BLaER1 (cell line): ENCODE measurements at regions not wholly inside any gene's neighbourhood (a gene's known extent, or its start where the extent isn't known, plus 50 kb on each side); places are given as distances from the start of the nearest gene placed in this dataset.

Experiments
- H3K27ac ChIP-seq: shearing (Covaris generic); formaldehyde crosslinking; 2 replicates; pipeline ENCODE4 v1.8.1; 2022
- H3K27me3 ChIP-seq: shearing (Covaris generic); formaldehyde crosslinking; 2 replicates; pipeline ENCODE4 v1.8.1; 2022
- H3K36me3 ChIP-seq: shearing (Covaris generic); formaldehyde crosslinking; 2 replicates; pipeline ENCODE4 v1.8.1; 2022
- H3K4me1 ChIP-seq: shearing (Covaris generic); formaldehyde crosslinking; 2 replicates; pipeline ENCODE4 v1.8.1; 2022
- H3K4me2 ChIP-seq: shearing (Covaris generic); formaldehyde crosslinking; 2 replicates; pipeline ENCODE4 v1.8.1; 2022
- H3K4me3 ChIP-seq: shearing (Covaris generic); formaldehyde crosslinking; 2 replicates; pipeline ENCODE4 v1.8.1; 2022
- H3K9ac ChIP-seq: shearing (Covaris generic); formaldehyde crosslinking; 2 replicates; pipeline ENCODE4 v1.8.1; 2022
- H3K9me3 ChIP-seq: shearing (Covaris generic); formaldehyde crosslinking; 2 replicates; pipeline ENCODE4 v1.8.1; 2022
- H4K20me1 ChIP-seq: shearing (Covaris generic); formaldehyde crosslinking; 2 replicates; pipeline ENCODE4 v1.8.1; 2022
- Cebpa-rat ChIP-seq: shearing (Covaris generic); IDR thresholded peaks from 2 replicates; pipeline ENCODE4 v1.8.1; 2022

GRCh38 chr4:3825530-3825929, 59.3 kb downstream of the ADRA2C start:
- H3K4me1 ChIP-seq, result peaks cover 16% of the 10 kb centered on the region

DNA sequence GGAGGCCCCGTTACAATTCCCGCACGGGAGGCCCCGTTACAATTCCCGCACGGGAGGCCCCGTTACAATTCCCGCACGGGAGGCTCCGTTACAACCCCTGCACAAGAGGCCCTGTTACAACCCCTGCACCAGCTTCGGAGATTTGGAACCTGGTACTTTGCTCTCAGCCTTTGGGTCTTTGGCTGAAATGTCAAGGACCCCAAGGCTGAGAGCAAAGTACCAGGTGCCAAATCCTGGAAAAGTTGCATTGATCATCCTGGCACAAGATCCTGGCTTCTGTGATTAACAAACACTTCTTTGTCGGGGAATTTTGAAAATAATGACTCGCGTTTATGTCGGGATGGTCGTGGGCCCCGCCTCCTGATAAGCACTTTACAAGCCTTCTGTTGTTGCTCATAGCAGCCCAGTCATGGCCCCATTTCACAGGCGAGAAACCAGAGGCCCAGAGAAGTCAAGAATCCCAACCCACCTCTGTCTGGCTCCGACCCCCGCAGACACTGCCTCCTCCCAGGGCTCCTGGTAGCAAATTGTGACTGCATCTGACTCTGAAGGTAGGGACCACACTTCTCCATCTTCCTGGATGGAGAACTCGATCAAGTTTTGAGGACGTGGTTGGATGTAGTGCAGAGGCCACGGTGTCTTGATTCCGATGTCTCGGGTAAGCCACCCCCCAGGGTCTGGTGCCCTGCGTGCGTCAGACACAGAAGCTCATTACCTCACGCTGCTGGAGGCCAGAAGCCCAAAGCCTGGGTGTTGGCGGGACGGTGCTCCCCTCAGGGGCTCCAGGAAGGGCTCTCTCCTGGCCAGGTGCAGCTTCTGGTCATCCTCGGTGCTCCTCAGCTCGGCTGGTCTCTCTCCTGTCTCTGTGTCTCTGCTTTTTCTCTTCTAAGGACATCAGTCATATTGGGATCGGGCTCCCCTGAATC, 60.3 kb downstream of the ADRA2C start:
- peaks cover 25% of the 10 kb centered on the region for H3K4me1 ChIP-seq
- no peak for TF ChIP-seq Cebpa-rat
- H3K4me3 ChIP-seq, result no peak overlapping the region
- no peak overlapping the region for H3K9ac ChIP-seq
- H3K4me2 ChIP-seq, result no peak overlapping the region
- H3K27me3 ChIP-seq, result no peaks in the 10 kb centered on the region
- no peaks in the 10 kb centered on the region for H3K36me3 ChIP-seq
- no peak overlapping the region for H3K27ac ChIP-seq
- H4K20me1 ChIP-seq, result no peaks in the 10 kb centered on the region
- H3K9me3 ChIP-seq, result no peaks in the 10 kb centered on the region

More at GRCh38 chr4:3825530-3825929, 59.3 kb downstream of the ADRA2C start:
- Histone ChIP-seq H3K9me3 (no peaks in the 10 kb centered on the region), H3K4me3 (no peak overlapping the region), H3K27ac (no peak overlapping the region), H3K4me2 (no peak overlapping the region), H3K9ac (no peak overlapping the region), H4K20me1 (no peaks in the 10 kb centered on the region), H3K36me3 (no peaks in the 10 kb centered on the region), H3K27me3 (no peaks in the 10 kb centered on the region)
- TF ChIP-seq Cebpa-rat, result no peak

DNA sequence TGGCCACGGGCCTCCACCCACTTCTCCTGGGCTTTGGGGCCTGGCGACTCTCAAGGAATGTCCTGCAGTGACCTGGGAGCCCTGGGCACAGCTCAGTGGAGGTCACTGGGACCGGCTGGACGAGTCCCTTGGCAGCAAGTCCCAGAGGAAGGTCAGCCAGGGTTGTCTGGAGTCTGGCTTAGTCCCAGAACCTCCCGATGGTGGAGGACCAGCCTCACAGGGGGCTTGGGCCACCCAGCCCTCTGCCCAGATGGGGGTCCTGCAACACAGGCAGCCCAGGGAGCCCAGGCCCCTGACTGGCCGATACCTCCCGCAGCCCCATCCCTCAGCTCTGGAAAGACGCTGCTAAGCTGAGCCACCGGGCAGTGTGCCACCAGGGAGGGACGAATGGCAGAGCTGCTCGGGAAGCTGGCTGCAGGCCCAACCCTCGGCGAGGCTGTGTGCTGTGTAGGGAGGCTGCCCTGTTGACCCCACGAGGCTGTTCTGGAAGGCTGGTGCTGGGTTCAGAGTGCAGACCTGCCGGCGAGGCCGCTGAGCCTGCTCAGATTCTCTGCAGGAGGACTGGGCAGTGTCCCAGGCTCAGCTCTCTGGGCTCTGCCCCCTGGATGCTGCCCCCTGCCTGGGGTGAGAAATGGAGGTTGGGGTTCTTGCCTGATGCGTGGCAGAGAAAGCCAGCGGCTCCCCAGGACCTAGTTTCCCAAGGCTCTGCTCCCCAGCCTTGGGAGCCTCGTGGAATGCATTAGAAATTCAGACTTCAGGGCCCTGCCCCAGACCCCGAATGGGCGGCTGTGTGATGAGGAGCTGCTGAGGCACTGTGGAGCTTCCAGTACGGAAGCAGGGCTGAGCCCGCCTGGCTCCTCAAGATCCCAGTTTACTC, 61.7 kb downstream of the ADRA2C start:
- H3K9ac ChIP-seq, result no peak overlapping the region
- H3K4me2 ChIP-seq, result no peak overlapping the region
- H3K9me3 ChIP-seq, result no peaks in the 10 kb centered on the region
- peaks cover 25% of the 10 kb centered on the region for H3K4me1 ChIP-seq
- H4K20me1 ChIP-seq, result no peaks in the 10 kb centered on the region
- no peaks in the 10 kb centered on the region for H3K27me3 ChIP-seq
- no peaks in the 10 kb centered on the region for H3K36me3 ChIP-seq
- H3K27ac ChIP-seq, result no peak overlapping the region
- no peak for TF ChIP-seq Cebpa-rat
- H3K4me3 ChIP-seq, result no peak overlapping the region

GRCh38 chr4:3828546-3828945, 62.4 kb downstream of the ADRA2C start:
- no peak for TF ChIP-seq Cebpa-rat
- Histone ChIP-seq H3K36me3 (no peaks in the 10 kb centered on the region), H4K20me1 (no peaks in the 10 kb centered on the region), H3K9me3 (no peaks in the 10 kb centered on the region), H3K27me3 (no peaks in the 10 kb centered on the region), H3K4me1 (peaks cover 29% of the 10 kb centered on the region), H3K4me2 (peak overlapping the region; percentile 4; the same call in 1 of the 2 replicates), H3K9ac (no peak overlapping the region), H3K4me3 (no peak overlapping the region), H3K27ac (no peak overlapping the region)

- Histone ChIP-seq H3K27me3 (no peaks in the 10 kb centered on the region), H3K9ac (no peak overlapping the region), H3K9me3 (no peaks in the 10 kb centered on the region), H3K4me2 (peak overlapping the region; percentile 4; the same call in 1 of the 2 replicates), H3K27ac (no peak overlapping the region), H3K4me3 (no peak overlapping the region), H3K4me1 (peaks cover 37% of the 10 kb centered on the region), H3K36me3 (no peaks in the 10 kb centered on the region), H4K20me1 (no peaks in the 10 kb centered on the region)
- TF ChIP-seq Cebpa-rat, result no peak
These were observed 63.2 kb downstream of the ADRA2C start for GRCh38 chr4:3829211-3829955.

GRCh38 chr4:3829956-3830773, 64.0 kb downstream of the ADRA2C start:
- Histone ChIP-seq H3K9ac (no peak overlapping the region), H3K4me1 (peaks cover 45% of the 10 kb centered on the region), H3K36me3 (no peaks in the 10 kb centered on the region), H3K27me3 (no peaks in the 10 kb centered on the region; the same call in 1 of the 2 replicates), H3K27ac (no peak overlapping the region), H4K20me1 (no peaks in the 10 kb centered on the region), H3K9me3 (no peaks in the 10 kb centered on the region), H3K4me3 (no peak overlapping the region), H3K4me2 (no peak overlapping the region)
- no peak for TF ChIP-seq Cebpa-rat

DNA sequence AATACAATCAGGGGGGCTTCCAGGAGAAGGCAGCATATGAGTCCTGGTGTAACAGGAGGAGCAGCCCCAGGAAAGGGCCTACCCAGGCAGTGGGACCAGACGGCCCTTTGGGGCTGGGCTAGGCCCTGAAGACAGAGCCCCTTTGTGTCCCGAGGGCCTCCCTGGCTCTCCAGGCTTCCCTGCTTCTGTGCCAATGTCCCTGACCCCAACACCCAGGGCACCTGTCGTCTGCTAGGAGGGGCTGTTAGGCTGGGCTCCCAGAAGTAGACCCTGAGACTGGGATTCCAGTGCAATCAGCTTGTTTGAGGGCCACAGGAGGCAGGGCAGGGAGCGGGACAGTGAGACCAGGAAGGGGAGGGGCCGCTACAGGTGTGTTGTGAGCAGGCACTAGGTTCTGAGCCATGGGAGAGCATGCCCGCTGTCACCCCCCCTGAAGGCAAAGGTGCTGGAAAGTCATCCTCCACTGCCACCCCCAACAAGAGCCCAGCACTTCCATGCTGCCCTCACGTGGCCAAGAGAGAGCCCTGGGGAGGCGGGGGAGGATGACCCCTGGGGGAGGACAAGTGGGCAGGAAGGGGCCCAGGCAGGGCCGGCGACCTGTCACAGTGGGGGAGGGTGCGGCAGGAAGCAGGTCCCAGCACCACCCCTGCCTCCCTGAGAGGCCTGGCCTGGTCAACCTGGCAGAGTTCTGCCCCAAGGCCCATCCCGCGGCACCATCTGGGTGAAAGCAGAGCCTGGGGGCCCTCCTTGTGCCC, 64.8 kb downstream of the ADRA2C start:
- no peak overlapping the region for H3K27ac ChIP-seq
- peaks cover 8% of the 10 kb centered on the region; the same call in 1 of the 2 replicates for H3K27me3 ChIP-seq
- H3K9ac ChIP-seq, result no peak overlapping the region; the same call in 1 of the 2 replicates
- TF ChIP-seq Cebpa-rat, result no peak
- no peak overlapping the region for H3K4me3 ChIP-seq
- H3K36me3 ChIP-seq, result no peaks in the 10 kb centered on the region
- peaks cover 53% of the 10 kb centered on the region for H3K4me1 ChIP-seq
- H3K9me3 ChIP-seq, result no peaks in the 10 kb centered on the region
- no peaks in the 10 kb centered on the region for H4K20me1 ChIP-seq
- H3K4me2 ChIP-seq, result no peak overlapping the region

- Histone ChIP-seq H4K20me1 (no peaks in the 10 kb centered on the region), H3K36me3 (no peaks in the 10 kb centered on the region), H3K27me3 (peaks cover 8% of the 10 kb centered on the region; the same call in 1 of the 2 replicates), H3K4me1 (peaks cover 58% of the 10 kb centered on the region), H3K4me3 (no peak overlapping the region), H3K4me2 (no peak overlapping the region), H3K9me3 (no peaks in the 10 kb centered on the region), H3K9ac (no peak overlapping the region; the same call in 1 of the 2 replicates), H3K27ac (no peak overlapping the region)
- TF ChIP-seq Cebpa-rat, result no peak
These were observed 65.5 kb downstream of the ADRA2C start for GRCh38 chr4:3831529-3832150.
